GM21786 (cell line): ENCODE measurements at regions not wholly inside any gene's neighbourhood (a gene's known extent, or its start where the extent isn't known, plus 50 kb on each side); places are given as distances from the start of the nearest gene placed in this dataset.
"Not testable (repeated sequence)": the region's sequence is repeated elsewhere in the genome, so short reads cannot be mapped to it uniquely, and the experiment has no call there.

Experiments
- ATAC-seq: cut with Tn5 transposase; IDR thresholded peaks from one replicate; pipeline ENCODE4 v1.9.1; 2021; ENCODE audit not compliant: unreplicated experiment

- not testable (repeated sequence) for ATAC-seq
Measured at GRCh38 chr1:148432318-148432717, 50.8 kb downstream of the PPIAL4G start.

- ATAC-seq: not testable (repeated sequence)
Measured at GRCh38 chr1:148429856-148430255, 53.2 kb downstream of the PPIAL4G start.

GRCh38 chr1:148426940-148427611, 56.0 kb downstream of the PPIAL4G start:
- ATAC-seq: not testable (repeated sequence)

GRCh38 chr1:148426385-148426784, 56.7 kb downstream of the PPIAL4G start:
- ATAC-seq: not testable (repeated sequence)

- not testable (repeated sequence) for ATAC-seq
Measured at GRCh38 chr1:148424143-148425003, 58.7 kb downstream of the PPIAL4G start.

- not testable (repeated sequence) for ATAC-seq
Measured at GRCh38 chr1:148422921-148423320, 60.2 kb downstream of the PPIAL4G start.

- not testable (repeated sequence) for ATAC-seq
Measured at GRCh38 chr1:148417241-148417640, 65.9 kb downstream of the PPIAL4G start.

- not testable (repeated sequence) for ATAC-seq
Measured at GRCh38 chr1:148413385-148413784, 69.7 kb downstream of the PPIAL4G start.

GRCh38 chr1:148404786-148405568, 78.1 kb downstream of the PPIAL4G start:
- ATAC-seq: not testable (repeated sequence)

- ATAC-seq: not testable (repeated sequence)
Measured at GRCh38 chr1:148403925-148404324, 79.2 kb downstream of the PPIAL4G start.

GRCh38 chr1:148403085-148403456, 80.0 kb downstream of the PPIAL4G start:
- not testable (repeated sequence) for ATAC-seq

GRCh38 chr1:148402152-148403084, 80.7 kb downstream of the PPIAL4G start:
- ATAC-seq: peak; percentile 92

- ATAC-seq: not testable (repeated sequence)
Measured at GRCh38 chr1:148397516-148397915, 85.6 kb downstream of the PPIAL4G start.

- not testable (repeated sequence) for ATAC-seq
Measured at GRCh38 chr1:148392505-148392904, 90.6 kb downstream of the PPIAL4G start.

GRCh38 chr1:148391323-148391722, 91.8 kb downstream of the PPIAL4G start:
- ATAC-seq: not testable (repeated sequence)

GRCh38 chr1:148389027-148389339, 94.1 kb downstream of the PPIAL4G start:
- no peak for ATAC-seq

GRCh38 chr1:148388260-148389026, 94.7 kb downstream of the PPIAL4G start:
- ATAC-seq: peak; percentile 79

- ATAC-seq: not testable (repeated sequence)
Measured at GRCh38 chr1:148387949-148388259, 95.2 kb downstream of the PPIAL4G start.

GRCh38 chr1:148387122-148387948, 95.8 kb downstream of the PPIAL4G start:
- not testable (repeated sequence) for ATAC-seq
